COLO829 (cell line): ENCODE measurements at regions not wholly inside any gene's neighbourhood (a gene's known extent, or its start where the extent isn't known, plus 50 kb on each side); places are given as distances from the start of the nearest gene placed in this dataset.
"Not testable (repeated sequence)": the region's sequence is repeated elsewhere in the genome, so short reads cannot be mapped to it uniquely, and the experiment has no call there.

Source experiments
- DNase-seq: peaks from one replicate; pipeline ENCODE4 v3.0.0; 2012; ENCODE audit warnings: low spot score

- no peak for DNase-seq
These were observed 158.9 kb downstream of the HINT1 start for GRCh38 chr5:131005963-131006684.

GRCh38 chr5:131001507-131001906 lies 163.5 kb downstream of the HINT1 start:
- no peak for DNase-seq

- no peak for DNase-seq
These were observed 164.8 kb downstream of the HINT1 start for GRCh38 chr5:131000289-131000688.

- DNase-seq = not testable (repeated sequence)
These were observed 168.3 kb downstream of the HINT1 start for GRCh38 chr5:130996720-130997119.

- DNase-seq = no peak
These were observed 169.2 kb downstream of the HINT1 start for GRCh38 chr5:130995851-130996250.

GRCh38 chr5:130995254-130995515 lies 169.9 kb downstream of the HINT1 start:
- DNase-seq = no peak

- no peak for DNase-seq
These were observed 170.4 kb downstream of the HINT1 start for GRCh38 chr5:130994496-130995253.

- DNase-seq = no peak
These were observed 172.4 kb downstream of the HINT1 start for GRCh38 chr5:130992621-130993020.

- DNase-seq = no peak
These were observed 173.0 kb downstream of the HINT1 start for GRCh38 chr5:130992095-130992494.

- no peak for DNase-seq
These were observed 179.3 kb downstream of the HINT1 start for GRCh38 chr5:130985776-130986175.

GRCh38 chr5:130981663-130982062 lies 183.4 kb downstream of the HINT1 start:
- no peak for DNase-seq

GRCh38 chr5:130978475-130978874 lies 186.6 kb downstream of the HINT1 start:
- DNase-seq = no peak

GRCh38 chr5:130976493-130976892 lies 188.6 kb downstream of the HINT1 start:
- DNase-seq = no peak

- no peak for DNase-seq
These were observed 189.2 kb downstream of the HINT1 start for GRCh38 chr5:130975847-130976246.

- no peak for DNase-seq
These were observed 189.8 kb downstream of the HINT1 start for GRCh38 chr5:130975299-130975698.

GRCh38 chr5:130974021-130974683 lies 190.9 kb downstream of the HINT1 start:
- no peak for DNase-seq

- DNase-seq = no peak
These were observed 198.0 kb downstream of the HINT1 start for GRCh38 chr5:130966990-130967525.

- no peak for DNase-seq
These were observed 199.1 kb downstream of the HINT1 start for GRCh38 chr5:130965920-130966319.

GRCh38 chr5:130965360-130965759 lies 199.7 kb downstream of the HINT1 start:
- no peak for DNase-seq

GRCh38 chr5:130964231-130965202 lies 200.5 kb downstream of the HINT1 start:
- no peak for DNase-seq

- no peak for DNase-seq
These were observed 201.3 kb downstream of the HINT1 start for GRCh38 chr5:130963798-130964197.

- DNase-seq = no peak
These were observed 207.9 kb downstream of the HINT1 start for GRCh38 chr5:130957151-130957550.
